ENCODE measurements at regions not wholly inside any gene's neighbourhood (a gene's known extent, or its start where the extent isn't known, plus 50 kb on each side); places are given as distances from the start of the nearest gene placed in this dataset.

DNA sequence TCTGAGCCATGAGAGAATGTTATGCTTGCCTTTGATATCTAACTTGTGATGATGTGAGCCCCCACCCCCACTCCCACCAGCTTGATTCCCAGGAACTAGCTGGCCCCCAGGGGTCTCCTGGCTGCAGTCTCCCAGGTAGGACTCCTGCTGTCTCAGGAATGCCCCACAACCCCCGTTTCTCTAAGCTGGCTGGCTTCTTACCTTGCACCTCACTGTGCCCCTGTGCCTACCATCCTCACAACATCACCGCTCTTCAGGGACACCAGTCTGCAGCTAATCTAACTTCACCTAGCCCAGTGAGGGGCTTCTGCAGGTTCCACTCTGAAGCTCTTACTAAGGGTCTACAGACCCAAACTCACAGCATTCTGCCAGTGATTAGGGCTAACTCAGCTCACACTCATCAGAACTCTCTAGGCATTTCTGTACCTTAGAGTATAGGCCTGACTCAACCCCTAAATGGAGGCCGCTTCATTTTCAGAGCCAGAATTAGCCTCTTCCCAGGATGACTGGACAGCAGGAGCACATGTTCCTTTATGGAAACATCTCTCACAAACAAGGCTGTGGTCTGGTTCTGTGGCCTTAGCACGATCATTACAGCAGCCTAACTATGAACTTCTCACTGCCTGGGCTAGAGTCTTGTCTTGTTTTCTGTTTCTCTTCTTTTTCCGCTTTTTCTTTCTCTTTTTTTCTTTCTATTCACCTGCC is 72.8 kb upstream of the IFNG-AS1 start:
- no peak overlapping the region for H2BK120ac ChIP-seq (ENCODE audit: low read depth, low read length)
- no peak overlapping the region for H4K91ac ChIP-seq (ENCODE audit: low read depth, low read length, poor library complexity)
- H3K4me2 ChIP-seq (ENCODE audit: insufficient read depth, low read length, poor library complexity, severe bottlenecking) = no peak overlapping the region
- H3K4ac ChIP-seq (ENCODE audit: low read length) = no peak overlapping the region
- no peak overlapping the region for H4K8ac ChIP-seq (ENCODE audit: low read depth, low read length)
- no peak overlapping the region for H2AFZ ChIP-seq (ENCODE audit: low read length)
- H3K27ac ChIP-seq (replicated peaks; ENCODE audit: low read length) = no peak overlapping the region
- H3K23ac ChIP-seq (ENCODE audit: low read depth, low read length, poor library complexity) = no peak overlapping the region
- no CpG with 5 or more reads among the region's 5 CpGs for WGBS, 2 donors (ENCODE audit: extremely low coverage in 2 of 2, insufficient read length in 2 of 2, insufficient replicate concordance in 1 of 2)
- H3K18ac ChIP-seq (ENCODE audit: low read length) = no peak overlapping the region
- no peaks in the 10 kb centered on the region for H3K36me3 ChIP-seq (replicated peaks in 1 of 2; ENCODE audit: control insufficient read depth in 2 of 2, insufficient read depth in 2 of 2, low read length in 2 of 2)
- no peak overlapping the region for H3K9ac ChIP-seq (ENCODE audit: low read depth, low read length, poor library complexity)
- no peak overlapping the region for H2BK15ac ChIP-seq (ENCODE audit: low read length)
- no peak overlapping the region for H2BK5ac ChIP-seq (ENCODE audit: low read length)
- H3K4me3 ChIP-seq (ENCODE audit: low read length in 2 of 2) = no peak overlapping the region
- no peaks in the 10 kb centered on the region for H3K79me1 ChIP-seq (ENCODE audit: low read depth, low read length)
- no peaks in the 10 kb centered on the region for H3K9me3 ChIP-seq (replicated peaks in 1 of 2; ENCODE audit: control insufficient read depth in 2 of 2, insufficient read depth in 1 of 2, low read depth in 1 of 2, low read length in 2 of 2)
- no peak overlapping the region for H2AK5ac ChIP-seq (ENCODE audit: low read depth, low read length)
- peaks cover 0 to 8% of the 10 kb centered on the region in 2 donors for H3K4me1 ChIP-seq (ENCODE audit: control insufficient read depth in 2 of 2, insufficient read depth in 1 of 2, low read depth in 1 of 2, low read length in 2 of 2)
- no peaks in the 10 kb centered on the region for H3K27me3 ChIP-seq (ENCODE audit: control insufficient read depth in 3 of 3, insufficient read depth in 3 of 3, low read depth in 1 of 3, low read length in 3 of 3)
- no peak overlapping the region for H3K14ac ChIP-seq (ENCODE audit: low read length)
- no peak overlapping the region for H2BK12ac ChIP-seq (ENCODE audit: low read length)
- DNase-seq (ENCODE audit: low spot score) = no peak

DNA sequence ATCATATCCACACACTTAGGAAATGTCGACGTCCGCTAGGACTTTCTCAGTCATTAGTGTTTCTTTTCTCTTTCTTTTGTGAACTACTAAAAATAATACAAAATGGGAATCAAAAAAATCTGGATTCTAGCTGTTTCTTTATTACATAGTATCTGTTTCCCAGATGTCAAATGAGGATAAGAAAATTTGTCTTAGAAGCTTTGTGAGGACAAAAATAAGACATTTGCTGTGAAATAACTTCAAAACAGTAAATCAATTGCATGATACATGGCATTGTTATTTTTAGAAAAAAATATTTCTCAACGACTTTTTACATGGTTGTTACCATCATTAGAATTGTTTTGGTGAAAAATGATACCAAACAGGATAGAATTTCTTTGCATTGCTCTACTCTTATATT is 71.4 kb upstream of the IFNG-AS1 start:
- Histone ChIP-seq H2BK15ac (ENCODE audit: low read length) (no peak overlapping the region), H3K18ac (ENCODE audit: low read length) (no peak overlapping the region), H3K36me3 (replicated peaks in 1 of 2; ENCODE audit: control insufficient read depth in 2 of 2, insufficient read depth in 2 of 2, low read length in 2 of 2) (no peaks in the 10 kb centered on the region), H3K27me3 (ENCODE audit: control insufficient read depth in 3 of 3, insufficient read depth in 3 of 3, low read depth in 1 of 3, low read length in 3 of 3) (no peaks in the 10 kb centered on the region), H3K4me3 (ENCODE audit: low read length in 2 of 2) (no peak overlapping the region), H3K4me1 (ENCODE audit: control insufficient read depth in 2 of 2, insufficient read depth in 1 of 2, low read depth in 1 of 2, low read length in 2 of 2) (peaks cover 0 to 12% of the 10 kb centered on the region in 2 donors), H3K79me1 (ENCODE audit: low read depth, low read length) (no peaks in the 10 kb centered on the region), H2BK120ac (ENCODE audit: low read depth, low read length) (no peak overlapping the region), H3K14ac (ENCODE audit: low read length) (no peak overlapping the region), H3K9me3 (replicated peaks in 1 of 2; ENCODE audit: control insufficient read depth in 2 of 2, insufficient read depth in 1 of 2, low read depth in 1 of 2, low read length in 2 of 2) (no peaks in the 10 kb centered on the region), H2AFZ (ENCODE audit: low read length) (no peak overlapping the region), H3K27ac (replicated peaks; ENCODE audit: low read length) (no peak overlapping the region), H2AK5ac (ENCODE audit: low read depth, low read length) (no peak overlapping the region), H3K4ac (ENCODE audit: low read length) (no peak overlapping the region), H2BK12ac (ENCODE audit: low read length) (no peak overlapping the region), H3K9ac (ENCODE audit: low read depth, low read length, poor library complexity) (no peak overlapping the region), H3K23ac (ENCODE audit: low read depth, low read length, poor library complexity) (no peak overlapping the region), H4K91ac (ENCODE audit: low read depth, low read length, poor library complexity) (no peak overlapping the region), H2BK5ac (ENCODE audit: low read length) (no peak overlapping the region), H4K8ac (ENCODE audit: low read depth, low read length) (no peak overlapping the region), H3K4me2 (ENCODE audit: insufficient read depth, low read length, poor library complexity, severe bottlenecking) (no peak overlapping the region)
- no CpG with 5 or more reads among the region's 4 CpGs for WGBS, 2 donors (ENCODE audit: extremely low coverage in 2 of 2, insufficient read length in 2 of 2, insufficient replicate concordance in 1 of 2)
- DNase-seq (ENCODE audit: low spot score) = no peak

DNA sequence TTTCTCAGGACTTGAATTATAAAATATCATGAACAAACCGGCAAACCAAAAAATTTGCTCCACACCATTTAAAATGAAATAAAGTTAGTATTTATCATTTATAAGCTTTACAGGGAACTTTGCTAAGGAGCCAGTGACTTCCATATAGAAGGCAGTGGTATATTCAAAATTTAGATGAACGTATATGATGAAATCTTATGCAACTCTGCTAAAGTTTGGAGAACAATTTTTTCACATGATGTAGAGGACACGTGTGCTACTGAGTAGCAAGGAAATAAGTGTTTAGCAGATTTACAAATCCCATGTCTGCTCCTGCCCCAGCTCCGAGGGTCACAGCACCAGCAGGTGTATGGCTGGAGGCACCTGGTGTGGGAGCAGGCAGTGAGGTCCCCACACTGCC is 70.8 kb upstream of the IFNG-AS1 start:
- DNase-seq (ENCODE audit: low spot score) = no peak
- Histone ChIP-seq H3K14ac (ENCODE audit: low read length) (no peak overlapping the region), H4K8ac (ENCODE audit: low read depth, low read length) (no peak overlapping the region), H3K9ac (ENCODE audit: low read depth, low read length, poor library complexity) (no peak overlapping the region), H2BK5ac (ENCODE audit: low read length) (no peak overlapping the region), H3K4me1 (ENCODE audit: control insufficient read depth in 2 of 2, insufficient read depth in 1 of 2, low read depth in 1 of 2, low read length in 2 of 2) (peaks cover 0 to 18% of the 10 kb centered on the region in 2 donors), H3K4me3 (ENCODE audit: low read length in 2 of 2) (no peak overlapping the region), H3K79me1 (ENCODE audit: low read depth, low read length) (no peaks in the 10 kb centered on the region), H3K27ac (replicated peaks; ENCODE audit: low read length) (no peak overlapping the region), H2BK15ac (ENCODE audit: low read length) (no peak overlapping the region), H2AK5ac (ENCODE audit: low read depth, low read length) (no peak overlapping the region), H3K9me3 (replicated peaks in 1 of 2; ENCODE audit: control insufficient read depth in 2 of 2, insufficient read depth in 1 of 2, low read depth in 1 of 2, low read length in 2 of 2) (no peaks in the 10 kb centered on the region), H3K4me2 (ENCODE audit: insufficient read depth, low read length, poor library complexity, severe bottlenecking) (no peak overlapping the region), H2AFZ (ENCODE audit: low read length) (no peak overlapping the region), H2BK120ac (ENCODE audit: low read depth, low read length) (no peak overlapping the region), H3K27me3 (ENCODE audit: control insufficient read depth in 3 of 3, insufficient read depth in 3 of 3, low read depth in 1 of 3, low read length in 3 of 3) (no peaks in the 10 kb centered on the region), H3K18ac (ENCODE audit: low read length) (no peak overlapping the region), H4K91ac (ENCODE audit: low read depth, low read length, poor library complexity) (no peak overlapping the region), H2BK12ac (ENCODE audit: low read length) (no peak overlapping the region), H3K4ac (ENCODE audit: low read length) (no peak overlapping the region), H3K36me3 (replicated peaks in 1 of 2; ENCODE audit: control insufficient read depth in 2 of 2, insufficient read depth in 2 of 2, low read length in 2 of 2) (no peaks in the 10 kb centered on the region), H3K23ac (ENCODE audit: low read depth, low read length, poor library complexity) (no peak overlapping the region)
- WGBS, 2 donors (ENCODE audit: extremely low coverage in 2 of 2, insufficient read length in 2 of 2, insufficient replicate concordance in 1 of 2) = no CpG with 5 or more reads among the region's 4 CpGs

DNA sequence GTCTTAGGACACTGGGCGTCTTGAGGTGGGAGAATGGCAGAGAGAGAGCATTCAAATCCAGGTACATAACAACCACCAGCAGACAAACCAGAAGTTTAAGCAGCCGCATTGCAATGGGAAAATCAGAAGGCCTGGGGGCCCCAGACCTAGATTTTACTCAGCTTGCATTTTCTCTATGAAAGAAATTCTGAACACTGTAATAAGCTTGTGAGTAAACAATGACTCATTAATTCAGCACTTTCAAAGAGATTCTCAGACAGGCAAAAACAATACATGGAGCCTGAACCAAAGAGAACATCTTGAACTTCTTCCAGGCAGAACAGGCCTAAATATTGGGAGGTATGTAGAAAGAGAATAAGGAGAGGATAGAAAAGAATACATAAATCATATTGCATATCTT is 69.8 kb upstream of the IFNG-AS1 start:
- Histone ChIP-seq H3K14ac (ENCODE audit: low read length) (no peak overlapping the region), H3K9ac (ENCODE audit: low read depth, low read length, poor library complexity) (no peak overlapping the region), H2BK15ac (ENCODE audit: low read length) (no peak overlapping the region), H3K36me3 (replicated peaks in 1 of 2; ENCODE audit: control insufficient read depth in 2 of 2, insufficient read depth in 2 of 2, low read length in 2 of 2) (no peaks in the 10 kb centered on the region), H3K9me3 (replicated peaks in 1 of 2; ENCODE audit: control insufficient read depth in 2 of 2, insufficient read depth in 1 of 2, low read depth in 1 of 2, low read length in 2 of 2) (no peaks in the 10 kb centered on the region), H4K91ac (ENCODE audit: low read depth, low read length, poor library complexity) (no peak overlapping the region), H3K4me3 (ENCODE audit: low read length in 2 of 2) (no peak overlapping the region), H3K79me1 (ENCODE audit: low read depth, low read length) (no peaks in the 10 kb centered on the region), H3K4me1 (ENCODE audit: control insufficient read depth in 2 of 2, insufficient read depth in 1 of 2, low read depth in 1 of 2, low read length in 2 of 2) (peaks cover 0 to 20% of the 10 kb centered on the region in 2 donors), H2BK120ac (ENCODE audit: low read depth, low read length) (no peak overlapping the region), H3K4me2 (ENCODE audit: insufficient read depth, low read length, poor library complexity, severe bottlenecking) (no peak overlapping the region), H3K27me3 (ENCODE audit: control insufficient read depth in 3 of 3, insufficient read depth in 3 of 3, low read depth in 1 of 3, low read length in 3 of 3) (no peaks in the 10 kb centered on the region), H3K4ac (ENCODE audit: low read length) (no peak overlapping the region), H2AK5ac (ENCODE audit: low read depth, low read length) (no peak overlapping the region), H3K27ac (replicated peaks; ENCODE audit: low read length) (no peak overlapping the region), H2BK12ac (ENCODE audit: low read length) (no peak overlapping the region), H3K23ac (ENCODE audit: low read depth, low read length, poor library complexity) (no peak overlapping the region), H3K18ac (ENCODE audit: low read length) (no peak overlapping the region), H4K8ac (ENCODE audit: low read depth, low read length) (no peak overlapping the region), H2AFZ (ENCODE audit: low read length) (no peak overlapping the region), H2BK5ac (ENCODE audit: low read length) (no peak overlapping the region)
- WGBS, 2 donors (ENCODE audit: extremely low coverage in 2 of 2, insufficient read length in 2 of 2, insufficient replicate concordance in 1 of 2) = no CpG with 5 or more reads among the region's 2 CpGs
- DNase-seq (ENCODE audit: low spot score) = no peak
